WTC11 (cell line): ENCODE measurements at regions not wholly inside any gene's neighbourhood (a gene's known extent, or its start where the extent isn't known, plus 50 kb on each side); places are given as distances from the start of the nearest gene placed in this dataset.

ENCODE experiments used
- CBFB ChIP-seq: sonication (generic); formaldehyde crosslinking; IDR thresholded peaks from 2 replicates; pipeline ENCODE4 v1.8.1; 2022; ENCODE audit warnings: mild to moderate bottlenecking, low read depth, missing genetic modification reagents
- ESRRA ChIP-seq: sonication (generic); formaldehyde crosslinking; IDR thresholded peaks from 2 replicates; pipeline ENCODE4 v1.8.1; 2022; ENCODE audit warnings: mild to moderate bottlenecking, missing genetic modification reagents, borderline replicate concordance
- ETV6 ChIP-seq: sonication (generic); formaldehyde crosslinking; IDR thresholded peaks from 2 replicates; pipeline ENCODE4 v1.8.1; 2022; ENCODE audit warnings: mild to moderate bottlenecking, missing genetic modification reagents
- FOXJ3 ChIP-seq: sonication (generic); formaldehyde crosslinking; IDR thresholded peaks from 2 replicates; pipeline ENCODE4 v1.9.0; 2021; ENCODE audit warnings: missing genetic modification reagents, mild to moderate bottlenecking, borderline replicate concordance
- FOXK1 ChIP-seq: sonication (generic); formaldehyde crosslinking; IDR thresholded peaks from 2 replicates; pipeline ENCODE4 v1.8.0; 2022; ENCODE audit warnings: mild to moderate bottlenecking, moderate library complexity, missing genetic modification reagents
- KAT7 ChIP-seq: sonication (generic); formaldehyde crosslinking; IDR thresholded peaks from 2 replicates; pipeline ENCODE4 v1.8.1; 2023; ENCODE audit warnings: missing genetic modification reagents, mild to moderate bottlenecking, borderline replicate concordance
- NFYB ChIP-seq: sonication (generic); formaldehyde crosslinking; conservative IDR thresholded peaks from 2 replicates; pipeline ENCODE4 v1.8.0; 2022; ENCODE audit warnings: low read depth, missing genetic modification reagents
- TEAD4 ChIP-seq: sonication (generic); formaldehyde crosslinking; IDR thresholded peaks from 2 replicates; pipeline ENCODE4 v1.8.0; 2022; ENCODE audit warnings: mild to moderate bottlenecking, missing genetic modification reagents
- TF ChIP-seq, protein P1 (sequence below): fragments of 200-600 bp; IDR thresholded peaks from 2 replicates; pipeline ENCODE4 v1.8.0; 2022; ENCODE audit warnings: antibody characterized with exemption
- TF ChIP-seq, protein P2 (sequence below): sonication (generic); formaldehyde crosslinking; IDR thresholded peaks from 2 replicates; pipeline ENCODE4 v1.8.1; 2023; ENCODE audit warnings: mild to moderate bottlenecking, missing genetic modification reagents, moderate library complexity
- TF ChIP-seq, protein P3 (sequence below): sonication (generic); formaldehyde crosslinking; conservative IDR thresholded peaks from 2 replicates; pipeline ENCODE4 v1.8.1; 2023; ENCODE audit warnings: mild to moderate bottlenecking, low read depth, missing genetic modification reagents, moderate library complexity
- TF ChIP-seq, protein P4 (sequence below): sonication (generic); formaldehyde crosslinking; IDR thresholded peaks from 2 replicates; pipeline ENCODE4 v1.8.1; 2022; ENCODE audit warnings: mild to moderate bottlenecking, missing genetic modification reagents, moderate library complexity, borderline replicate concordance
- TF ChIP-seq, protein P5 (sequence below): sonication (generic); formaldehyde crosslinking; IDR thresholded peaks from 2 replicates; pipeline ENCODE4 v1.8.0; 2022; ENCODE audit warnings: mild to moderate bottlenecking, missing genetic modification reagents
- TF ChIP-seq, protein P6 (sequence below): sonication (generic); formaldehyde crosslinking; IDR thresholded peaks from 2 replicates; pipeline ENCODE4 v1.8.0; 2022; ENCODE audit warnings: mild to moderate bottlenecking, missing genetic modification reagents

DNA sequence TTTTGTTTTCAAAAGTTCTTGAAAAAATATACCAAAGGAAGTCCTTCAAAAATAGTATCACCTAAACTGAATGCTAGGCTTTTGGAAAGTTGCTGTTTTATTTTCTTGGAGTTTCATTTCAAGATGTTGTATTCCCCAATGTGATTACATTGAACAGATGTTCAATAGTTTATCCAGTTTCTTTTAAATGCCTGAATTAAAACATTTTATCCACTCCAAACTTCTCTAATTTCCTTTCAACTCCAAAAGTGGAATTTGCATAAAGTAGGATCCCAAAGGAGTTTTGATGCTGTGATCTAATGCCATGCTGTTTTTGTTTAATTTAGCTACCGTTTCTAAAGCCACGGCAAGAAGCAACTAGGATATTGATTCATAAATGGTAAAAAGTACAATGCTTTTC is 892.5 kb upstream of the SLC10A2 start:
- TF ChIP-seq, protein P1, sequence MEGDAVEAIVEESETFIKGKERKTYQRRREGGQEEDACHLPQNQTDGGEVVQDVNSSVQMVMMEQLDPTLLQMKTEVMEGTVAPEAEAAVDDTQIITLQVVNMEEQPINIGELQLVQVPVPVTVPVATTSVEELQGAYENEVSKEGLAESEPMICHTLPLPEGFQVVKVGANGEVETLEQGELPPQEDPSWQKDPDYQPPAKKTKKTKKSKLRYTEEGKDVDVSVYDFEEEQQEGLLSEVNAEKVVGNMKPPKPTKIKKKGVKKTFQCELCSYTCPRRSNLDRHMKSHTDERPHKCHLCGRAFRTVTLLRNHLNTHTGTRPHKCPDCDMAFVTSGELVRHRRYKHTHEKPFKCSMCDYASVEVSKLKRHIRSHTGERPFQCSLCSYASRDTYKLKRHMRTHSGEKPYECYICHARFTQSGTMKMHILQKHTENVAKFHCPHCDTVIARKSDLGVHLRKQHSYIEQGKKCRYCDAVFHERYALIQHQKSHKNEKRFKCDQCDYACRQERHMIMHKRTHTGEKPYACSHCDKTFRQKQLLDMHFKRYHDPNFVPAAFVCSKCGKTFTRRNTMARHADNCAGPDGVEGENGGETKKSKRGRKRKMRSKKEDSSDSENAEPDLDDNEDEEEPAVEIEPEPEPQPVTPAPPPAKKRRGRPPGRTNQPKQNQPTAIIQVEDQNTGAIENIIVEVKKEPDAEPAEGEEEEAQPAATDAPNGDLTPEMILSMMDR = no peak
- TF ChIP-seq TEAD4 (CRISPR knock-in tag) = no peak
- no peak for TF ChIP-seq KAT7 (CRISPR knock-in tag)
- TF ChIP-seq, protein P2, sequence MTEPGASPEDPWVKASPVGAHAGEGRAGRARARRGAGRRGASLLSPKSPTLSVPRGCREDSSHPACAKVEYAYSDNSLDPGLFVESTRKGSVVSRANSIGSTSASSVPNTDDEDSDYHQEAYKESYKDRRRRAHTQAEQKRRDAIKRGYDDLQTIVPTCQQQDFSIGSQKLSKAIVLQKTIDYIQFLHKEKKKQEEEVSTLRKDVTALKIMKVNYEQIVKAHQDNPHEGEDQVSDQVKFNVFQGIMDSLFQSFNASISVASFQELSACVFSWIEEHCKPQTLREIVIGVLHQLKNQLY = no peak
- no peak for TF ChIP-seq ETV6 (CRISPR knock-in tag)
- TF ChIP-seq, protein P3, sequence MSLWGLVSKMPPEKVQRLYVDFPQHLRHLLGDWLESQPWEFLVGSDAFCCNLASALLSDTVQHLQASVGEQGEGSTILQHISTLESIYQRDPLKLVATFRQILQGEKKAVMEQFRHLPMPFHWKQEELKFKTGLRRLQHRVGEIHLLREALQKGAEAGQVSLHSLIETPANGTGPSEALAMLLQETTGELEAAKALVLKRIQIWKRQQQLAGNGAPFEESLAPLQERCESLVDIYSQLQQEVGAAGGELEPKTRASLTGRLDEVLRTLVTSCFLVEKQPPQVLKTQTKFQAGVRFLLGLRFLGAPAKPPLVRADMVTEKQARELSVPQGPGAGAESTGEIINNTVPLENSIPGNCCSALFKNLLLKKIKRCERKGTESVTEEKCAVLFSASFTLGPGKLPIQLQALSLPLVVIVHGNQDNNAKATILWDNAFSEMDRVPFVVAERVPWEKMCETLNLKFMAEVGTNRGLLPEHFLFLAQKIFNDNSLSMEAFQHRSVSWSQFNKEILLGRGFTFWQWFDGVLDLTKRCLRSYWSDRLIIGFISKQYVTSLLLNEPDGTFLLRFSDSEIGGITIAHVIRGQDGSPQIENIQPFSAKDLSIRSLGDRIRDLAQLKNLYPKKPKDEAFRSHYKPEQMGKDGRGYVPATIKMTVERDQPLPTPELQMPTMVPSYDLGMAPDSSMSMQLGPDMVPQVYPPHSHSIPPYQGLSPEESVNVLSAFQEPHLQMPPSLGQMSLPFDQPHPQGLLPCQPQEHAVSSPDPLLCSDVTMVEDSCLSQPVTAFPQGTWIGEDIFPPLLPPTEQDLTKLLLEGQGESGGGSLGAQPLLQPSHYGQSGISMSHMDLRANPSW (CRISPR knock-in tag) = no peak
- no peak for TF ChIP-seq NFYB
- no peak for TF ChIP-seq FOXK1
- TF ChIP-seq, protein P4, sequence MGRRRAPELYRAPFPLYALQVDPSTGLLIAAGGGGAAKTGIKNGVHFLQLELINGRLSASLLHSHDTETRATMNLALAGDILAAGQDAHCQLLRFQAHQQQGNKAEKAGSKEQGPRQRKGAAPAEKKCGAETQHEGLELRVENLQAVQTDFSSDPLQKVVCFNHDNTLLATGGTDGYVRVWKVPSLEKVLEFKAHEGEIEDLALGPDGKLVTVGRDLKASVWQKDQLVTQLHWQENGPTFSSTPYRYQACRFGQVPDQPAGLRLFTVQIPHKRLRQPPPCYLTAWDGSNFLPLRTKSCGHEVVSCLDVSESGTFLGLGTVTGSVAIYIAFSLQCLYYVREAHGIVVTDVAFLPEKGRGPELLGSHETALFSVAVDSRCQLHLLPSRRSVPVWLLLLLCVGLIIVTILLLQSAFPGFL = no peak
- no peak for TF ChIP-seq CBFB
- no peak for TF ChIP-seq ESRRA
- TF ChIP-seq, protein P5, sequence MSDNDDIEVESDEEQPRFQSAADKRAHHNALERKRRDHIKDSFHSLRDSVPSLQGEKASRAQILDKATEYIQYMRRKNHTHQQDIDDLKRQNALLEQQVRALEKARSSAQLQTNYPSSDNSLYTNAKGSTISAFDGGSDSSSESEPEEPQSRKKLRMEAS (CRISPR knock-in tag) = no peak
- TF ChIP-seq, protein P6, sequence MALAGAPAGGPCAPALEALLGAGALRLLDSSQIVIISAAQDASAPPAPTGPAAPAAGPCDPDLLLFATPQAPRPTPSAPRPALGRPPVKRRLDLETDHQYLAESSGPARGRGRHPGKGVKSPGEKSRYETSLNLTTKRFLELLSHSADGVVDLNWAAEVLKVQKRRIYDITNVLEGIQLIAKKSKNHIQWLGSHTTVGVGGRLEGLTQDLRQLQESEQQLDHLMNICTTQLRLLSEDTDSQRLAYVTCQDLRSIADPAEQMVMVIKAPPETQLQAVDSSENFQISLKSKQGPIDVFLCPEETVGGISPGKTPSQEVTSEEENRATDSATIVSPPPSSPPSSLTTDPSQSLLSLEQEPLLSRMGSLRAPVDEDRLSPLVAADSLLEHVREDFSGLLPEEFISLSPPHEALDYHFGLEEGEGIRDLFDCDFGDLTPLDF = no peak
- no peak for TF ChIP-seq FOXJ3 (CRISPR knock-in tag)
